Testis (tissue), 2 donors: ENCODE measurements at regions not wholly inside any gene's neighbourhood (a gene's known extent, or its start where the extent isn't known, plus 50 kb on each side); places are given as distances from the start of the nearest gene placed in this dataset.

Experiments
- DNase-seq: peaks from one replicate; pipeline ENCODE4 v3.0.0-alpha.2; 2019
- H3K27ac ChIP-seq, 2 donors: fragments of 200-600 bp; sonication (generic); one replicate each; pipeline ENCODE4 v1.5.1; 2019
- H3K27me3 ChIP-seq: fragments of 200-600 bp; sonication (generic); one replicate; pipeline ENCODE4 v1.5.1; 2019
- H3K36me3 ChIP-seq: fragments of 200-600 bp; sonication (generic); one replicate; pipeline ENCODE4 v1.5.1; 2017; ENCODE audit warnings: low read depth; ENCODE audit errors: missing control alignments
- H3K4me1 ChIP-seq: fragments of 200-600 bp; sonication (generic); one replicate; pipeline ENCODE4 v1.5.1; 2019
- H3K4me3 ChIP-seq, 2 donors: fragments of 200-600 bp; sonication (generic); one replicate each; pipeline ENCODE4 v1.5.1; 2017 to 2019
- H3K9me3 ChIP-seq: fragments of 200-600 bp; sonication (generic); one replicate; pipeline ENCODE4 v1.5.1; 2017
- POLR2A ChIP-seq: fragments of 450-650 bp; IDR thresholded peaks from one replicate; pipeline ENCODE4 v1.6.1; 2017; ENCODE audit warnings: antibody characterized with exemption, mild to moderate bottlenecking, moderate library complexity
- WGBS, 2 donors: methylation state at CpG; one replicate each; pipeline ENCODE4 v1.1.5; 2018; 5-methylcytosine and 5-hydroxymethylcytosine counted together
- intact Hi-C: fragments of 100-400 bp; cut with DNase I; formaldehyde crosslinking; loops from one replicate; pipeline ENCODE4 v1.15.1; 2023; ENCODE audit warnings: low total_unique reads
- TF ChIP-seq, protein P1 (sequence below), 3 experiments: fragments of 450-650 bp in 2 of 3; fragments of 200-600 bp in 1 of 3; sonication (generic) in 1 of 3; IDR thresholded peaks; one replicate each; pipeline ENCODE4 v1.5.1; 2016 to 2019; ENCODE audit warnings: antibody characterized with exemption in 3 of 3, mild to moderate bottlenecking in 2 of 3, moderate library complexity in 1 of 3

DNA sequence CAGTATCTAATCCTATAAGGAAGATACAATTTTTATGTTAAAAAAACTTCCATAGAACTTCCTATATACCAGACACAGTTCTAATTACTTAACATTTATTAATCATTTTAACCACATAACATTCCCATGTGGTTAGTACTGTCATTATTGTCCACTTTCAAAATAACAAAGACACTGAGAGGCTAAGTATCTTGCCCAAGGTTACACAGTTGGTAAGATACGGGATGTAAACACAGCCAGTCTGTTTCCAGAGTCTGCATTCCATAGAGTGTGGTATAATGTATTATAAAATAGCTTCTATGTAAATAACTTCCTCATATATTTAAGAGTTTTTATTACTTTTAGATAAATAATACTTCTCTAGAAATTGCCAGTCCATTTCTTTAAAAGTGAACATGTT, 383.3 kb upstream of the ETAA1 start:
- Histone ChIP-seq H3K9me3 (no peaks in the 10 kb centered on the region), H3K4me3 (no peak overlapping the region), H3K4me1 (peaks cover 4% of the 10 kb centered on the region), H3K36me3 (no peaks in the 10 kb centered on the region), H3K27me3 (no peaks in the 10 kb centered on the region), H3K27ac (no peak overlapping the region)
- no peak for TF ChIP-seq POLR2A
- TF ChIP-seq, protein P1, sequence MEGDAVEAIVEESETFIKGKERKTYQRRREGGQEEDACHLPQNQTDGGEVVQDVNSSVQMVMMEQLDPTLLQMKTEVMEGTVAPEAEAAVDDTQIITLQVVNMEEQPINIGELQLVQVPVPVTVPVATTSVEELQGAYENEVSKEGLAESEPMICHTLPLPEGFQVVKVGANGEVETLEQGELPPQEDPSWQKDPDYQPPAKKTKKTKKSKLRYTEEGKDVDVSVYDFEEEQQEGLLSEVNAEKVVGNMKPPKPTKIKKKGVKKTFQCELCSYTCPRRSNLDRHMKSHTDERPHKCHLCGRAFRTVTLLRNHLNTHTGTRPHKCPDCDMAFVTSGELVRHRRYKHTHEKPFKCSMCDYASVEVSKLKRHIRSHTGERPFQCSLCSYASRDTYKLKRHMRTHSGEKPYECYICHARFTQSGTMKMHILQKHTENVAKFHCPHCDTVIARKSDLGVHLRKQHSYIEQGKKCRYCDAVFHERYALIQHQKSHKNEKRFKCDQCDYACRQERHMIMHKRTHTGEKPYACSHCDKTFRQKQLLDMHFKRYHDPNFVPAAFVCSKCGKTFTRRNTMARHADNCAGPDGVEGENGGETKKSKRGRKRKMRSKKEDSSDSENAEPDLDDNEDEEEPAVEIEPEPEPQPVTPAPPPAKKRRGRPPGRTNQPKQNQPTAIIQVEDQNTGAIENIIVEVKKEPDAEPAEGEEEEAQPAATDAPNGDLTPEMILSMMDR (IDR thresholded peaks at IDR 0.05), result no peak
- 43 to 70% methylated on average over 1 of the region's 1 CpG for WGBS, 2 donors
- no peak for DNase-seq
- intact Hi-C loops, result no loop called here

DNA sequence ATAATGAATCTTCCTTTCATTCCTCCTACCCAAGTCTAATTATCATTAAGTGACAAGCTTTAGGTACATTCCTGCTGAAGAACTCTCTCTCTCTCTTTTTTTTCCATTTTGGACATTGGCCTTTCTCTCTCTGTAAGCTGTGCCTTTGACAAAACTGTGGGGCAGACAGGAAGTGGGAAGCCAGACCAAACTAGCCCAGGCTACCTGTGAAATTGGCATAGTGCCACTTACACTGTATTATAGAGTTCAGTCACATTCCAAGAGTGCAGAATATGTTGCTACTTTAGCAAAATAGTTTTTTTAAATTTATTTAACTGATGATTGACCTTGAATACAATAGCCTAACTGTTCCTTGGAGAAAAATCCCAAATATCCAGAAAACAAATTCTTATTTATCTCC, 381.5 kb upstream of the ETAA1 start:
- Histone ChIP-seq H3K4me3 (no peak overlapping the region), H3K27ac (no peak overlapping the region), H3K36me3 (no peaks in the 10 kb centered on the region), H3K9me3 (no peaks in the 10 kb centered on the region), H3K27me3 (no peaks in the 10 kb centered on the region), H3K4me1 (peaks cover 4% of the 10 kb centered on the region)
- DNase-seq, result no peak
- no peak for TF ChIP-seq POLR2A
- TF ChIP-seq, protein P1 (IDR thresholded peaks at IDR 0.05), result no peak
- intact Hi-C loops, result no loop called here

DNA sequence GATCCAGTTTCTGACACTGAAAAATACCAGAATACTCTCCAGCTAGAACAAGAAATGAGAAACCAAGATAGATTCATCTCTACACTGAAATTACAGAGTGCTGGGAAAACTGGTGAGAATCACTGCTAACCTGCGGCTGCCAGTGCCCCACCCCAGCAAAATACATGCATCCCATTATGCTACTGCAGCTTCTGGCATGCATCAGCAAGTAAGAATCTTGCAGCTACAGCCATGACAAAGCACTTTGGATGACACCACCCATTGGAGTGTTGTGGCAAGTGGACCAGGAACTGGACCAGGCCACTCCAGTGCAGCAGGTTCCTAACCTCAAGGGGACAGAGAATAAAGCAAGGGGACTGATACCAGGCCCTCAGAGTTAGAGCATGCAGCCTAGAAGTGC, 378.8 kb upstream of the ETAA1 start:
- DNase-seq, result no peak
- intact Hi-C loops, result no loop called here
- Histone ChIP-seq H3K27ac (no peak overlapping the region), H3K27me3 (no peaks in the 10 kb centered on the region), H3K36me3 (no peaks in the 10 kb centered on the region), H3K4me3 (no peak overlapping the region), H3K9me3 (no peaks in the 10 kb centered on the region), H3K4me1 (peaks cover 4% of the 10 kb centered on the region)
- 86 to 90% methylated on average over 1 of the region's 1 CpG for WGBS, 2 donors
- no peak for TF ChIP-seq POLR2A
- TF ChIP-seq, protein P1 (IDR thresholded peaks at IDR 0.05), result no peak

DNA sequence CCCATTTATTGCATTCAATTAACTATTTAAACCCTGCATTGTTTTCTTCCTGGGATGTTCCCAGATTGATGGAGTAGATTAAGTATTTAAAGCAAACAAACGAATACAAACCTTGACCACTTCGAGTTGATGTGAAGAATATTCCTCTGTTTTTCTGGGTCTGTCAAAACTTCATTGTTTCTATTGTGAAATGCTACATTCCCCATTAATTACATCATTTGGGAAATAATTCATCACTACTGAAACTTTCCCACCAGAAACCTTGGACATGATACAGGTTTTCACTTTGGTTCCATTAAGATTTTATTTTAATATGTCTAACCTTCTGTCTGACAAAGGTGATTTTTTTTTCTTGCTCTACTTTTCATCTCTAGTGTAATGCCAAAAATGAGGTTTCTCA, 365.1 kb upstream of the ETAA1 start:
- intact Hi-C loops, result no loop called here
- Histone ChIP-seq H3K36me3 (no peaks in the 10 kb centered on the region), H3K4me1 (no peaks in the 10 kb centered on the region), H3K4me3 (no peak overlapping the region), H3K27me3 (no peaks in the 10 kb centered on the region), H3K9me3 (no peaks in the 10 kb centered on the region), H3K27ac (no peak overlapping the region)
- 73 to 78% methylated on average over 2 of the region's 2 CpGs for WGBS, 2 donors
- no peak for TF ChIP-seq POLR2A
- TF ChIP-seq, protein P1 (IDR thresholded peaks at IDR 0.05), result no peak
- DNase-seq, result no peak

DNA sequence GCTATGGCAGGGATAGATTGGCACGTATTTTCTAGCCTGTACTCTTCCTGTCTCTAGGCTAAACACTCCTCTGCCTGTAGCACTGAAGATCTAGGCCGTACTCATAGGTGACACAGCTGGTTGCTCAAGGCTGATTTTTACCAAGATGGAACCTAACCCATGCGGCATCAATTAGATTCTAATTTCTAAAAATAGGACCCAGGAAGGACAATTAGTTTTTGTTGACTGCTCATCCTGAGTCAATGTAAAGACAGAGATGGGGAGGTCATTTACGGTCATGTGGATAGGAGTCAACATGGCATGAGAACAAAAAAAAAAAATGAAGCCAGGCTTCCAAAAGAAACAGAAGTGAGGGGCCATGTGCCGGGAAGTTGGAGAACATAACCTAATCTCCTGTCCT, 360.7 kb upstream of the ETAA1 start:
- 84 to 89% methylated on average over 5 of the region's 5 CpGs for WGBS, 2 donors
- Histone ChIP-seq H3K4me3 (no peak overlapping the region), H3K27ac (no peak overlapping the region), H3K36me3 (no peaks in the 10 kb centered on the region), H3K27me3 (no peaks in the 10 kb centered on the region), H3K9me3 (no peaks in the 10 kb centered on the region), H3K4me1 (no peaks in the 10 kb centered on the region)
- TF ChIP-seq, protein P1 (IDR thresholded peaks at IDR 0.05), result no peak
- TF ChIP-seq POLR2A, result no peak
- no peak for DNase-seq
- intact Hi-C loops, result no loop called here
